RWPE1 (cell line): ENCODE measurements at regions not wholly inside any gene's neighbourhood (a gene's known extent, or its start where the extent isn't known, plus 50 kb on each side); places are given as distances from the start of the nearest gene placed in this dataset.

Source experiments
- CTCF ChIA-PET: fragments of 350-600 bp; sonication (Branson Sonifier 250); formaldehyde crosslinking; extraction: SDS; loops from one replicate; lab custom pipeline; 2021; lab: Yijun Ruan, JAX
- POLR2A ChIA-PET: fragments of 400-600 bp; formaldehyde crosslinking; extraction: SDS; loops from one replicate; lab custom pipeline; 2020; ENCODE audit warnings: antibody characterized with exemption; ENCODE audit not compliant: low non-redundant PET; lab: Yijun Ruan, JAX
- DNase-seq: peaks from one replicate; pipeline ENCODE4 v3.0.0; 2012; ENCODE audit warnings: low spot score
- H3K27ac ChIP-seq: fragments of 450-650 bp; 2 replicates; pipeline ENCODE4 v1.5.1; 2017
- CTCF ChIP-seq: fragments of 450-650 bp; conservative IDR thresholded peaks from 2 replicates; pipeline ENCODE4 v1.5.1; 2017; ENCODE audit warnings: low read depth, mild to moderate bottlenecking

DNA sequence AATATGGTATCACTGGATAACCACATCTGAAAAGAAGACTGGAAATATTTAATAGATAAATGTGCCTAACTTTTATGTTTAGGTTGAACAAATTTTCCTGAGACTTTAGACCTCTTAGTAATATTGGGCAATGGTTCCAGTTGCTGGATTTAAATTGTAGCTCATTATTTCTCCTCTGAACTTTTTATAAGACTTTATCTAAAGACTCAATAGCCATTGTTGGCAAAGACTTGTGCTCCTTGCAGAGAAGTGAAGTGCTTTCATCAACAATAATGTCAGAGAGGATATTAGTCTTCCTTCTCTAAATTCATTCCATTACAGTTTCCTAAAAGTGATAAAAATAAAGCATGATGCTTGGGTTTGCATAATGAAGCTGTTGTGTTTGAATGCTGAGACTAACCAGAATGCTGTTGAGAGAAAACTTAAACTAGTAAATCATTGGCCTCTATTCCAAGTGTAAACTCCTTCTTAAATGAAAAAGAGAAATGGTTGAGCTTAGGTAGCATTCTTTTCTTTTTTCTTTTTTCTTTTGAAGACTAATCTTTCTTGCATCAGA is 200.2 kb downstream of the TMTC3 start:
- TF ChIP-seq CTCF, result no peak
- no peak overlapping the region for H3K27ac ChIP-seq
- CTCF ChIA-PET, result no interaction called here
- POLR2A ChIA-PET, result no interaction called here
- DNase-seq, result no peak

DNA sequence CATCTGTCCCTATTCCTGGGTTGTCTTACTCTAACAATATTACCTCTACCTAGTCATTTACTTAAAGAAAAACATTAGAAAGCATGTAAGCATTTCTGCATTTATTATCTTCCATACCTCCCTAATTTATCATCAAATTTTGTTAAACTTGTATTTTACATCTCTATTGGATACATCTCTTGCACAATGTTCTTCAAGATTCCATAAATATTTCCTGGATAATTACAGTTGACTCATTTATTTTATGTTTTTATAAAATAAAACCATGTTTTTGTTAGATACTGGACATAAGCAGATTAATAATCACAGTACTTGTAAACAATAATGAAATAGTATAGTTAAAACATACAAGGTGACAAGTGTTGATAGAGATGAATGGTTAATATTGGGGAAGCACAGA is 209.0 kb downstream of the TMTC3 start:
- CTCF ChIA-PET, result no interaction called here
- TF ChIP-seq CTCF, result no peak
- POLR2A ChIA-PET, result no interaction called here
- H3K27ac ChIP-seq, result no peak overlapping the region
- no peak for DNase-seq

DNA sequence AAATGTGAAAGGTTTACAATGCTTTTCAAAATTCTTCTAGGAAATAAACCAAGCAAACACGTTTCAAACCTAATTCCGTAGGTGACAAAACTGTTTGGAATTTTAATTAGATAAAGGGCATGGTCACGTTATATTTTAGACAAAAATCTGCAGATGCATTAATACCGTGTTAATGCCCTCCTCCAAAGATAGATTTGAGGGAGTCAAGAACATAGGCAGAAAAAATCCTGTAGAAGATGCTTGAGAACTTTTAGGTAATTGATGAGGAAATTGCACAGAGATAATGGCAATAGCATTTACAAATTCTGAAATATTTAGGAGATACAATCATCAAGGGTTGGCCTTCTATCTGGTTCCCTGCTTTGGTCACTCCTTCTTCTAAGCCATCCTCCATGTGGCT is 212.6 kb downstream of the TMTC3 start:
- no peak for DNase-seq
- no peak for TF ChIP-seq CTCF
- CTCF ChIA-PET, result no interaction called here
- H3K27ac ChIP-seq, result no peak overlapping the region
- POLR2A ChIA-PET, result no interaction called here

DNA sequence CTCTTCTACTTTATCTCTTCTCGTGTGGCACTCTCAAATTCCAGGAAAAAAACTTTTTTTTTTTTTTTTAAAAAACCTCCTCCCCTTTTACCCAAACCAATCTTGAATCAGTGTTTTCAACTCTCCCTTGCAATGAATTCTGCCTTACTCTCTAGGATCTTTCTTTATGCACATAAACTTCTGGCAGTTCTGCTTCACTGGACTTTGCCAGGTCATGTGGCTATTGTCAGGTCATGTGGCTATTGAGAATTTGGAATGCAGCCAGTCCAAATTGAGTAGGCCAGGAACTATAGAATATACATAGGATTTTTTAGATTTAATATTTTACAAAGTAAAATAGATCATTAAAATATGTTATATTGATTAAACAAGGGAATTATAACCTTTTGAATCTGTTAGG is 218.2 kb downstream of the TMTC3 start:
- ChIA-PET POLR2A (no interaction called here), CTCF (no interaction called here)
- no peak for DNase-seq
- no peak overlapping the region for H3K27ac ChIP-seq
- TF ChIP-seq CTCF, result no peak

DNA sequence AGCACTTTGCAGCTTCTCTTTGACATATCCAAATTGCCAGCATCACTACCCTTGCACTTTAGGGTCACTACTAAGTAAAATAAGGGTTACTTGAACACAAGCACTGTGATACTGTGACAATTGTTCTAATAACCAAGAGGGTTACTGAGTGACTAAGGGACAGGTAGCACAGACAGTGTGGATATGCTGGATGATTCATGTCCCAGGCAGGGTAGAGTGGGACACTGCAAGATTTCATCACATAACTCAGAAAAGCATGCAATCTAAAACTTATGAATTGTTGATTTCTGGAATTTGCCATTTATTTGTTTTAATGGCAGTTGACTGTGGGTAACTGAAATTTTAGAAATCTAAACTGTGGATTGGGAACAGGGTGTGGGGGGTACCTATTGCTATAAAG is 218.8 kb downstream of the KITLG start:
- ChIA-PET POLR2A (no interaction called here), CTCF (interaction anchor here (0.8 kb wide), 1 partner anchor 271 kb away, joined by 3 read pairs; no protein-coding TSS in a partner anchor)
- no peak overlapping the region for H3K27ac ChIP-seq
- DNase-seq, result no peak
- no peak for TF ChIP-seq CTCF

DNA sequence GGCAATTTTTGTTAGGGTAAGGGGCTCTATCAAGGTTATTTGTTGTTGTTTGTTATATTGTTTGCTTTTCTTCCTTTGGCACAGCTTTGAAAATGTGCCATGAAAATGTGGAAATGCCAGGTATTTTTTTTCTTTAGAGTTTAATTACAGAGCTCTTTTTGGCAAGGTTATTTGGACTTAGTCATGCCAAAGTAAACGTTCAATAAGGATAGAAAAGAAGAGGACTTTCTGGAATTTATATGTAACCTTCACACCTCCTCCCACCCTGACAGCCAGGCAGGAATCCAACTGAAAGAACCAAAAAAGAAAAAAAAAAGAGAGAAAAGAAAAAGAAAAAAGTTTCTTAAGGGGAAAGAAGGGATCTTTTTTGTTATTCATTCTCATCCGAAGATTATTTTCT is 217.8 kb downstream of the KITLG start:
- DNase-seq, result no peak
- no peak overlapping the region for H3K27ac ChIP-seq
- ChIA-PET POLR2A (no interaction called here), CTCF (interaction anchor here (0.6 to 0.7 kb wide), 2 partner anchors 49 to 119 kb away, joined by 7 to 9 read pairs; no protein-coding TSS in a partner anchor)
- no peak for TF ChIP-seq CTCF
